GM12872 (cell line): ENCODE measurements at regions not wholly inside any gene's neighbourhood (a gene's known extent, or its start where the extent isn't known, plus 50 kb on each side); places are given as distances from the start of the nearest gene placed in this dataset.

Source experiments
- CTCF ChIP-seq: IDR thresholded peaks from 3 replicates; pipeline ENCODE4 v1.5.1; 2011; ENCODE audit warnings: low read depth, mild to moderate bottlenecking, low read length, moderate library complexity; ENCODE audit not compliant: insufficient read depth

- no peak for TF ChIP-seq CTCF
Measured at GRCh38 chr6:71584712-71585436, 296.3 kb downstream of the OGFRL1 start.

GRCh38 chr6:71585472-71585871 is 296.9 kb downstream of the OGFRL1 start:
- TF ChIP-seq CTCF = no peak

DNA sequence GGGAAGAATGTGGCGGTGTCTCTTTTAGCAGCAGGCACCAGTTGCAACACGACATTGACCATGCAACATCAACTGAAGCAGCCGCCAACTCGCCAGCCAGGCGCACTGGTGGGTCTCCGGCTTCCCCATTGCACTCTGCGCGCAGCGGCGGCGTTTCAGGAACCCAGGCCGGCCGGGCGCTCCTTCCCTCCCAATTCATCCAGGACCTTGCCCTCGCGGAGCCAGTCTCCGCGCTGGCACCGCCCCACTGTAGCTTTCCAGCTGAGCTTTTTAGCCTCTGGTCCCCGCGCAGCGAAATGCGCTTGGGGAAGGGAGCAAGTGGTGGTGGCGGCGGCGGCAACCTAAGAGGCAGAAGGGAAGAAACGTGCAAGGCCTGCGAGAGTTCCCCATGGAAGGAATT is 297.9 kb upstream of the RIMS1 start:
- TF ChIP-seq CTCF = no peak

DNA sequence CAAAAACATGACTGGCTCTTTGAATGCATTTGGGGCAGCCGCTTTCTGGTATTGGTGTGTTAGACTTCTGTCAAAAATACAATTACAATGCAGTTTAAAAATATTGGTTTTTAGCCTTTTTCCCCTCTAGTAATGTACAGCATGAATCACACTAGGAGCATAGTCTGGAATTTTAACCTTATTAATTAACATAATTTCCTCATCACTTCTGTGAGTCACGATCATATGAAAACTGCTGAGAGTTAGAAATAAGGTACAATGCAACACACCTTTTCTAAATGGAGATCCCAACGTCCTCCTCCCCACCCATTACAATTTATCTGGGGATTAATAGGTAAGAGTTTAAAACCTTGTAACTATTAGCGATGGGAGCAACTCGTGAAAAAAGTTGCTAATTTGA is 297.1 kb upstream of the RIMS1 start:
- TF ChIP-seq CTCF = no peak

DNA sequence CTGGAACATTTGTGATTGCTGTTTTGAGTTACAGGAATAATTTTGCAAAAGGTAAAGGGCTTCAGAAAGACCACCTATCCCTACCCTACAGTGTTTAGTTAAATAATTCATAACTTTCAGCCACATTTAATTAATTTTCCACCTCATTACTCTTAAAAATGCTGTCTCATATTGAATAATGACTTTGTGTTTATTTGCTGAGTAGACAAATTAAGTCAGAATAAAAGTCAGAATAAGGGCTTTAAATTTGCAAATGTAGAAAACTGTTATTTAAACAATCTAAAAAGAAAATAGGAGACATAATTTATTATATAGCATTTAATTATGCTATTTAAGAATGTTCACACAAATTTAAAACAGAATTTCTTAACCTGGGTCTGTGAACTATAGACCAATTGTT is 293.7 kb upstream of the RIMS1 start:
- TF ChIP-seq CTCF = no peak

DNA sequence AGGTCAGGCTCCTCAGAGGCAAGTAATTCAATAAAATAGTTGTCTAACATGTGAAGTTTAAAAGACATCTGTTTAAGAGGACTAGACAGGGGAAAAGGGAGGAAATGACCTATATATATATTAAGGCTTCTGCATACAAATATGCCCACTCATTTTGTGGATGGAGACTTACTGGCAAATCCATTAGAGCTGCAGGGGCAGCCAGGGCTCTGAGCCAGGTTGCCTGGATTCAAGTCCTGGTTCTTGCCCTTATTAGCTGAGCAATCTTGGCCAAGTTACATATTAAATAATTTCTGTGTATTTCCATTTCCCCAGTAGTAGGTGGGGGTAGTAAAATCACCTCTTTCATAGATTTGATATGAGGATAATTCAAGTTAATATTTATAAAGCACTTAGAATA is 287.0 kb upstream of the RIMS1 start:
- TF ChIP-seq CTCF = no peak

- no peak for TF ChIP-seq CTCF
Measured at GRCh38 chr6:71602385-71603007, 283.9 kb upstream of the RIMS1 start.
